ENCODE measurements at regions not wholly inside any gene's neighbourhood (a gene's known extent, or its start where the extent isn't known, plus 50 kb on each side); places are given as distances from the start of the nearest gene placed in this dataset.

DNA sequence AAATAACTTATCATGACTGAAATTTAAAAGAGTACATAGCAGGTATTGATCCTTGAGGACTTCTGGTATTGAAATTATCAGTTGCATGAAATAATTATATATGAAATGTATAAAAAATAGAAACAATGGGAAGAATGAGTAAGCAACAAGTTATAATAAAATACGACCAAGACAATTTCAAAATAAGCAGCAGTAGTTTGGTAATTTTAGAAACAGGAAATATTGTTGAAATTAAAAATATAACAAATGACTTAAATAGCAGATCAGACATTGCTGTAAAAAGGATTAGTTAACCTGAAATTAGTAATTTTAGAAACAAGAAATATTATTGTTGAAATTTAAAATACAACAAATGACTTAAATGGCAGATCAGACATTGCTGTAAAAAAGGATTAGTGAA is 152.3 kb downstream of the BTC start:
- no peak for DNase-seq
- intact Hi-C loops (cut with DNase I): no loop called here
- WGBS, 3 donors: 35 to 49% (median 46%) methylated on average over 1 of the region's 1 CpG
- H3K36me3 ChIP-seq: no peaks in the 10 kb centered on the region
- H3K4me1 ChIP-seq (ENCODE audit: insufficient read depth): no peaks in the 10 kb centered on the region
- TF ChIP-seq, protein P1, sequence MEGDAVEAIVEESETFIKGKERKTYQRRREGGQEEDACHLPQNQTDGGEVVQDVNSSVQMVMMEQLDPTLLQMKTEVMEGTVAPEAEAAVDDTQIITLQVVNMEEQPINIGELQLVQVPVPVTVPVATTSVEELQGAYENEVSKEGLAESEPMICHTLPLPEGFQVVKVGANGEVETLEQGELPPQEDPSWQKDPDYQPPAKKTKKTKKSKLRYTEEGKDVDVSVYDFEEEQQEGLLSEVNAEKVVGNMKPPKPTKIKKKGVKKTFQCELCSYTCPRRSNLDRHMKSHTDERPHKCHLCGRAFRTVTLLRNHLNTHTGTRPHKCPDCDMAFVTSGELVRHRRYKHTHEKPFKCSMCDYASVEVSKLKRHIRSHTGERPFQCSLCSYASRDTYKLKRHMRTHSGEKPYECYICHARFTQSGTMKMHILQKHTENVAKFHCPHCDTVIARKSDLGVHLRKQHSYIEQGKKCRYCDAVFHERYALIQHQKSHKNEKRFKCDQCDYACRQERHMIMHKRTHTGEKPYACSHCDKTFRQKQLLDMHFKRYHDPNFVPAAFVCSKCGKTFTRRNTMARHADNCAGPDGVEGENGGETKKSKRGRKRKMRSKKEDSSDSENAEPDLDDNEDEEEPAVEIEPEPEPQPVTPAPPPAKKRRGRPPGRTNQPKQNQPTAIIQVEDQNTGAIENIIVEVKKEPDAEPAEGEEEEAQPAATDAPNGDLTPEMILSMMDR (IDR thresholded peaks at IDR 0.05): no peak
- TF ChIP-seq POLR2A (IDR thresholded peaks at IDR 0.05): no peak
- TF ChIP-seq EP300 (IDR thresholded peaks at IDR 0.05): no peak
- no peaks in the 10 kb centered on the region for H3K27me3 ChIP-seq
- no peak overlapping the region for H3K27ac ChIP-seq
- H3K9me3 ChIP-seq: no peaks in the 10 kb centered on the region
- H3K4me3 ChIP-seq: no peak overlapping the region

DNA sequence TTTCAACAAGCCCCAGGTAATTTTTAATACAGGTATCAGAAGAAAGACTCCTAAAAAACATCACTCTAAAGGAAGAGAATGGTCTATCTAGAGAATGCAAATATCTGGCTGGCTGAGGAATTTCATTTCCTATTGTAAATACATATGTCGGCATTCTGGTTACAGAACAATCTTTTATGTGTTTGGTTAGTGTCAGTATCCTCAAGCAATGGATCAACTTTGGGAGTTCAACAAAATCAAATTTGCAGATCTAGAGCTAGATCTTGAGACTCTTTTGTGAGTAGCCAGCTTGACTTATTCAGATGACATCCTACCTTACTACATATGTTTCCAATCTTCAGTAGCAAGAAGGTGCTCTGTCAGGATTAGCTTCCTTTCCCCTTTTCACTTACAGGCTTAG is 145.1 kb downstream of the BTC start:
- DNase-seq: no peak
- Histone ChIP-seq H3K4me1 (ENCODE audit: insufficient read depth) (no peaks in the 10 kb centered on the region), H3K4me3 (no peak overlapping the region), H3K27me3 (no peaks in the 10 kb centered on the region), H3K36me3 (no peaks in the 10 kb centered on the region), H3K9me3 (no peaks in the 10 kb centered on the region), H3K27ac (no peak overlapping the region)
- TF ChIP-seq EP300 (IDR thresholded peaks at IDR 0.05) (no peak), POLR2A (IDR thresholded peaks at IDR 0.05) (no peak)
- TF ChIP-seq, protein P1 (IDR thresholded peaks at IDR 0.05): no peak
- intact Hi-C loops (cut with DNase I): no loop called here
- WGBS, 3 donors: 91 to 97% (median 97%) methylated on average over 1 of the region's 1 CpG

DNA sequence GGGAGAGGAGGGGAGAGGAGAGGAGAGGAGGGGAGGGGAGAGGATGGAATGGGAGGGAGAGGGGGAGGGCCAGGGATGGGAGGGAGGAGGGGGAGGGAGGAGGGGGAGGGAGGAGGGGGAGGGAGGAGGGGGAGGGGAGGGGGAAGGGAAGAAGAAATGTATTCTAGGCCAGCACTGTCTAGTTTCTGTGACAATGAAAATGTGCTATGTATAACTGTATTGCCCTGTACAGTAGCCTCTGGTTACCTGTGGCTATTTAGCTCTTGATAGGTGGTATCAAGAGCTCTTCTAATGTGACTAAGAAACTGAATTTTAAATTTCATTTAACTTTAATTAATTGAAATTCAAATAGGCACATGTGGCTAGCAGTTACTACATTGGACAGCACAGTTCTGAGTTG is 143.1 kb downstream of the BTC start:
- no peak for TF ChIP-seq EP300 (IDR thresholded peaks at IDR 0.05)
- TF ChIP-seq POLR2A (IDR thresholded peaks at IDR 0.05): no peak
- TF ChIP-seq, protein P1 (IDR thresholded peaks at IDR 0.05): no peak
- H3K27ac ChIP-seq: no peak overlapping the region
- intact Hi-C loops (cut with DNase I): no loop called here
- no peaks in the 10 kb centered on the region for H3K9me3 ChIP-seq
- H3K36me3 ChIP-seq: no peaks in the 10 kb centered on the region
- no peaks in the 10 kb centered on the region for H3K4me1 ChIP-seq (ENCODE audit: insufficient read depth)
- no peak overlapping the region for H3K4me3 ChIP-seq
- DNase-seq: no peak
- no peaks in the 10 kb centered on the region for H3K27me3 ChIP-seq

DNA sequence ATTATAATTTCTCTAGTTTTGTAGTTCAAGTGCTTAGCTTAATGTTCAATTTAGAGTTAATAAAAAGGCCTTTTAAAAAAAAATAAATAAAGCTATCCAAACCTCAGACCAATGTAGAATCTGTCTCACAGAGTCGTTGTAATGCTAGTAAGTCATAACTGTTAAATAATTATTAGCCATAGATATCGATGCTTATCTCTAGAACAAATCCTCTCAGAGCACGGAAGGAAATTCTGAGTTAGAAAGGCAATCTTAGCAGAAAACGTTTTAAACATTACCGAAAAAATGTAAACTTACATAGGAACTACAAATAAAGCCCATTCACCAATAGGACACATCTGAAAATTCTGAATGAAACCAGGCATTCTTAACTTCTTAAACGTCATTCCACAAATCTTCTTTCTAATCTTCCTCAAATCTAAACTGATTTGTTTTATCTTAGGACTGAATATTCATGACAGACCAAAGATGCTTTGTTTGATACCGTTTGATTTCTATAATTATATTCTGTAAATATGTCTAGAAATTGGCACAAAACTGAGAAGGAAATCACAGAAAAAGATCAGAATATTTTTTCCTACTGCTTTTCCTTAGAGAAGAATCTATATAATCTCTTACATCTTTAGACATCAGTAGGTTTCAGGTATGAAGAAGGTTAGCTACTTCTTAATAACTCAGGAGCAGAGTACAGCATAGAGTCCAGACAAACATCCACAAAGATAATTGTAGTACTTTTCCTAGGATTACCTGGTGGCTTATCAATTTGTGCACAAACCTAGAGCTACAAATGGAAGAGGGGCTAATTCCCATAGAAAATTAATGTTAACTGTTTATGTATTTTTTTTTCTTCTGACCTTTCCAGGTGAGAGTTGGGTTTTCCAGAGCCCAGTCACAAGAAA is 140.7 kb downstream of the BTC start:
- Histone ChIP-seq H3K9me3 (no peaks in the 10 kb centered on the region), H3K36me3 (no peaks in the 10 kb centered on the region), H3K4me3 (no peak overlapping the region), H3K27ac (no peak overlapping the region), H3K4me1 (ENCODE audit: insufficient read depth) (no peaks in the 10 kb centered on the region), H3K27me3 (no peaks in the 10 kb centered on the region)
- TF ChIP-seq, protein P1 (IDR thresholded peaks at IDR 0.05): no peak
- TF ChIP-seq EP300 (IDR thresholded peaks at IDR 0.05) (no peak), POLR2A (IDR thresholded peaks at IDR 0.05) (no peak)
- intact Hi-C loops (cut with DNase I): no loop called here
- WGBS, 3 donors: 40 to 66% (median 43%) methylated on average over 7 of the region's 7 CpGs
- no peak for DNase-seq
